DOHH2 (cell line): ENCODE measurements at regions not wholly inside any gene's neighbourhood (a gene's known extent, or its start where the extent isn't known, plus 50 kb on each side); places are given as distances from the start of the nearest gene placed in this dataset.

ENCODE experiments used
- EZH2phosphoT487 ChIP-seq: fragments of 200-600 bp; sonication (generic); IDR thresholded peaks from 2 replicates; pipeline ENCODE4 v1.6.1; 2017; ENCODE audit warnings: borderline replicate concordance, mild to moderate bottlenecking, antibody characterized with exemption, low read length, moderate library complexity, mixed read lengths
- TF ChIP-seq, protein P1 (sequence below): fragments of 200-600 bp; sonication (generic); IDR thresholded peaks from one replicate; pipeline ENCODE4 v1.5.1; 2014; ENCODE audit warnings: antibody characterized with exemption, mild to moderate bottlenecking, low read depth, low read length; ENCODE audit not compliant: poor library complexity, severe bottlenecking

DNA sequence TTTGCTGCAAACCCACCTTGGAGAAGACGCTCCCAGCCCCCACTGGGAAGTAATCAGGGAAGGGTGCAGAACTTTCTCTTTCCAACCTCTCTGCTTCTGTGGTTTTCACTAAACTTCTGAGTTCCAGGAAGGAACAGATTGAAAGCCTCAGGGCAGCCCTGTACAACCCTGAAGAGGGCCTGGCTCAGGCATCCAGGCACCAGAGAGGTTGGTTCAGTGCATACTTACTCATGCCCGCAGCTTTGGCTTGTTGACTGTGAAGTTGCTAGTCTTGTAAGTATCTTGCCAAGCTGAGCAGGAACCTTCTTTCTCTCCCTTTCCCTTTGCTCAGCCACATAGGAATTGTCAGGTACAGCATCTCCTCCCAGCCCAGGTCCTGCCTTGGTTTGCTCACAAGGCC lies 272.2 kb upstream of the FOXQ1 start:
- TF ChIP-seq, protein P1, sequence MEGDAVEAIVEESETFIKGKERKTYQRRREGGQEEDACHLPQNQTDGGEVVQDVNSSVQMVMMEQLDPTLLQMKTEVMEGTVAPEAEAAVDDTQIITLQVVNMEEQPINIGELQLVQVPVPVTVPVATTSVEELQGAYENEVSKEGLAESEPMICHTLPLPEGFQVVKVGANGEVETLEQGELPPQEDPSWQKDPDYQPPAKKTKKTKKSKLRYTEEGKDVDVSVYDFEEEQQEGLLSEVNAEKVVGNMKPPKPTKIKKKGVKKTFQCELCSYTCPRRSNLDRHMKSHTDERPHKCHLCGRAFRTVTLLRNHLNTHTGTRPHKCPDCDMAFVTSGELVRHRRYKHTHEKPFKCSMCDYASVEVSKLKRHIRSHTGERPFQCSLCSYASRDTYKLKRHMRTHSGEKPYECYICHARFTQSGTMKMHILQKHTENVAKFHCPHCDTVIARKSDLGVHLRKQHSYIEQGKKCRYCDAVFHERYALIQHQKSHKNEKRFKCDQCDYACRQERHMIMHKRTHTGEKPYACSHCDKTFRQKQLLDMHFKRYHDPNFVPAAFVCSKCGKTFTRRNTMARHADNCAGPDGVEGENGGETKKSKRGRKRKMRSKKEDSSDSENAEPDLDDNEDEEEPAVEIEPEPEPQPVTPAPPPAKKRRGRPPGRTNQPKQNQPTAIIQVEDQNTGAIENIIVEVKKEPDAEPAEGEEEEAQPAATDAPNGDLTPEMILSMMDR: no peak
- no peak for TF ChIP-seq EZH2phosphoT487
